ENCODE measurements at regions not wholly inside any gene's neighbourhood (a gene's known extent, or its start where the extent isn't known, plus 50 kb on each side); places are given as distances from the start of the nearest gene placed in this dataset.
"Not testable (repeated sequence)": the region's sequence is repeated elsewhere in the genome, so short reads cannot be mapped to it uniquely, and the experiment has no call there.

GRCh38 chr5:167920589-167920988 lies 370.9 kb upstream of the WWC1 start:
- in situ Hi-C loops (cut with HindIII; ENCODE audit: low pct_unique_long_range_greater_than_20kb, low sequenced_read_pairs) = no loop called here
- DNase-seq (ENCODE audit: low read depth, low spot score) = no peak

GRCh38 chr5:167921796-167922195 lies 369.6 kb upstream of the WWC1 start:
- in situ Hi-C loops (cut with HindIII; ENCODE audit: low pct_unique_long_range_greater_than_20kb, low sequenced_read_pairs) = no loop called here
- no peak for DNase-seq (ENCODE audit: low read depth, low spot score)

- DNase-seq (ENCODE audit: low read depth, low spot score) = no peak
- in situ Hi-C loops (cut with HindIII; ENCODE audit: low pct_unique_long_range_greater_than_20kb, low sequenced_read_pairs) = no loop called here
These were observed 368.0 kb upstream of the WWC1 start for GRCh38 chr5:167923396-167923795.

- no peak for DNase-seq (ENCODE audit: low read depth, low spot score)
- in situ Hi-C loops (cut with HindIII; ENCODE audit: low pct_unique_long_range_greater_than_20kb, low sequenced_read_pairs) = no loop called here
These were observed 361.6 kb upstream of the WWC1 start for GRCh38 chr5:167929841-167930240.

- DNase-seq (ENCODE audit: low read depth, low spot score) = no peak
- in situ Hi-C loops (cut with HindIII; ENCODE audit: low pct_unique_long_range_greater_than_20kb, low sequenced_read_pairs) = no loop called here
These were observed 356.9 kb upstream of the WWC1 start for GRCh38 chr5:167934551-167934971.

GRCh38 chr5:167936022-167936421 lies 355.4 kb upstream of the WWC1 start:
- in situ Hi-C loops (cut with HindIII; ENCODE audit: low pct_unique_long_range_greater_than_20kb, low sequenced_read_pairs) = no loop called here
- no peak for DNase-seq (ENCODE audit: low read depth, low spot score)

GRCh38 chr5:167936944-167937634 lies 354.4 kb upstream of the WWC1 start:
- no peak for DNase-seq (ENCODE audit: low read depth, low spot score)

GRCh38 chr5:167937635-167937998 lies 353.8 kb upstream of the WWC1 start:
- no peak for DNase-seq (ENCODE audit: low read depth, low spot score)
- in situ Hi-C loops (cut with HindIII; ENCODE audit: low pct_unique_long_range_greater_than_20kb, low sequenced_read_pairs) = no loop called here

More at GRCh38 chr5:167936944-167937634, 354.4 kb upstream of the WWC1 start:
- in situ Hi-C loops (cut with HindIII; ENCODE audit: low pct_unique_long_range_greater_than_20kb, low sequenced_read_pairs) = no loop called here

- in situ Hi-C loops (cut with HindIII; ENCODE audit: low pct_unique_long_range_greater_than_20kb, low sequenced_read_pairs) = no loop called here
- DNase-seq (ENCODE audit: low read depth, low spot score) = no peak
These were observed 351.8 kb upstream of the WWC1 start for GRCh38 chr5:167939686-167940085.

GRCh38 chr5:167940911-167941310 lies 350.5 kb upstream of the WWC1 start:
- in situ Hi-C loops (cut with HindIII; ENCODE audit: low pct_unique_long_range_greater_than_20kb, low sequenced_read_pairs) = no loop called here
- no peak for DNase-seq (ENCODE audit: low read depth, low spot score)

GRCh38 chr5:167941556-167941955 lies 349.9 kb upstream of the WWC1 start:
- in situ Hi-C loops (cut with HindIII; ENCODE audit: low pct_unique_long_range_greater_than_20kb, low sequenced_read_pairs) = not testable (repeated sequence)

GRCh38 chr5:167943343-167943742 lies 348.1 kb upstream of the WWC1 start:
- in situ Hi-C loops (cut with HindIII; ENCODE audit: low pct_unique_long_range_greater_than_20kb, low sequenced_read_pairs) = no loop called here
- no peak for DNase-seq (ENCODE audit: low read depth, low spot score)

More at GRCh38 chr5:167941556-167941955, 349.9 kb upstream of the WWC1 start:
- not testable (repeated sequence) for DNase-seq (ENCODE audit: low read depth, low spot score)

- in situ Hi-C loops (cut with HindIII; ENCODE audit: low pct_unique_long_range_greater_than_20kb, low sequenced_read_pairs) = no loop called here
- DNase-seq (ENCODE audit: low read depth, low spot score) = no peak
These were observed 347.2 kb upstream of the WWC1 start for GRCh38 chr5:167944121-167944852.

GRCh38 chr5:167945542-167946384 lies 345.7 kb upstream of the WWC1 start:
- in situ Hi-C loops (cut with HindIII; ENCODE audit: low pct_unique_long_range_greater_than_20kb, low sequenced_read_pairs) = no loop called here
- DNase-seq (ENCODE audit: low read depth, low spot score) = no peak

- in situ Hi-C loops (cut with HindIII; ENCODE audit: low pct_unique_long_range_greater_than_20kb, low sequenced_read_pairs) = no loop called here
- no peak for DNase-seq (ENCODE audit: low read depth, low spot score)
These were observed 344.1 kb upstream of the WWC1 start for GRCh38 chr5:167947306-167947705.

GRCh38 chr5:167948251-167948650 lies 343.2 kb upstream of the WWC1 start:
- in situ Hi-C loops (cut with HindIII; ENCODE audit: low pct_unique_long_range_greater_than_20kb, low sequenced_read_pairs) = no loop called here
- no peak for DNase-seq (ENCODE audit: low read depth, low spot score)

- in situ Hi-C loops (cut with HindIII; ENCODE audit: low pct_unique_long_range_greater_than_20kb, low sequenced_read_pairs) = no loop called here
- DNase-seq (ENCODE audit: low read depth, low spot score) = no peak
These were observed 342.0 kb upstream of the WWC1 start for GRCh38 chr5:167949435-167949834.

- in situ Hi-C loops (cut with HindIII; ENCODE audit: low pct_unique_long_range_greater_than_20kb, low sequenced_read_pairs) = no loop called here
- no peak for DNase-seq (ENCODE audit: low read depth, low spot score)
These were observed 341.2 kb upstream of the WWC1 start for GRCh38 chr5:167950126-167950721.

Measured in SK-MEL-5 (cell line).